ENCODE measurements at regions not wholly inside any gene's neighbourhood (a gene's known extent, or its start where the extent isn't known, plus 50 kb on each side); places are given as distances from the start of the nearest gene placed in this dataset.
A peak's percentile ranks its signal among the peaks of the same experiment; 100 is the strongest.

DNA sequence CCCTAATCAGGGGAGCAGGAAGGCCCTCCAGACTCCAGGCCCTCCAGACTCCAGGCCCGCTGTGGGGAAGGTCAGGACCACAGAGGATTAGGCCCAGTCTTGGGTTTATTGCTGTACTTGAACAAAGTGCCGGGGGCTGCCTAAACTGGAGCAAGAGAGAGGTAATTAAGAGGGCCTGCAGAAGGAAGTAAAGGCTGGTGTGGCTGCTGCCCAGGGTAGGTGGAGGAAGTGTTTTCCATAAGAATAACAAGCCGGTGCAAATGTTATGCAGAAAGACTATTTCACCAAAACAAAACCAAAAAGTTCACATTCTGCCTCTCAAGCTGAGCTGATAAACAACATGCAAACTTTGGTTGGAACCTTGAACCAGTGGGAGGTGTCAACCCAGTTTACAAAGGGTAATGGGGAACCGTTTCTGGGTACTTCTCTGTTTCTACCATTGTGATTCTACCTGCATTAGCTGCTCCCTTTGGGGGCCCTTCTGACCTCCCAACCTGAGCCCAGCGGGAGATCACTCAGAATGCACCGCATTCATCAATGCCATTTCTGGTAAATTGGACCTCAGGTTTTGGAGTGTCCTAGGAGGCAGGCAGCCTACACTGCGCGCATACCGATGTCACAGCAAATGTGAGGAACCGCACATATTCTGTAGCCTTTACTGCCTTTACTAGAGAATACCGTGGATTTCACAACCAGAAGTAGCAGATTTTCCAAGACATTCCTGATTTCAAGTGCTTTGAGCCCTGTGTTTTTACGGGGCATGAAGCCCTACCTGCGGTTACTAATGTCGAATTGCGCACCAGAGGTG, 59.7 kb upstream of the BCOR start:
- Histone ChIP-seq H3K4me3 (peak overlapping the region; percentile 51 to 60 (median 56)), H3K9me3 (no peaks in the 10 kb centered on the region), H3K27me3 (peaks cover 0 to 6% (median 0%) of the 10 kb centered on the region in 3 donors), H3K27ac (peak overlapping the region; percentile 68 to 77 (median 77)), H3K4me1 (peaks cover 4 to 12% of the 10 kb centered on the region in 2 donors), H3K36me3 (no peaks in the 10 kb centered on the region)
- no peak for DNase-seq
- intact Hi-C loops (cut with DNase I; ENCODE audit: low total_unique reads): loop anchor here (5.0 kb wide), 2 partner anchors 250 to 425 kb away; no protein-coding TSS in a partner anchor
- TF ChIP-seq POLR2A (IDR thresholded peaks at IDR 0.05) (no peak), CTCF (IDR thresholded peaks at IDR 0.05 in 4 of 5, conservative IDR thresholded peaks at IDR 0.05 in 1 of 5) (no peak)
- no peak for ATAC-seq
- in situ Hi-C loops (cut with MboI; ENCODE audit: low sequenced_read_pairs in 4 of 4): loop anchor here in 2 of 4 donors (25.0 kb wide), 2 partner anchors 145 to 420 kb away; no protein-coding TSS in a partner anchor

GRCh38 chrX:40156470-40157227, 58.9 kb upstream of the BCOR start:
- no peaks in the 10 kb centered on the region for H3K36me3 ChIP-seq
- in situ Hi-C loops (cut with MboI; ENCODE audit: low sequenced_read_pairs in 4 of 4) (loop anchor here in 2 of 4 donors (25.0 kb wide), 2 partner anchors 144 to 419 kb away; no protein-coding TSS in a partner anchor), intact Hi-C loops (cut with DNase I; ENCODE audit: low total_unique reads) (loop anchor here (1.0 to 5.0 kb wide), 3 partner anchors 249 to 424 kb away; no protein-coding TSS in a partner anchor)
- H3K4me1 ChIP-seq: peaks cover 4 to 18% of the 10 kb centered on the region in 2 donors
- no peak for TF ChIP-seq POLR2A (IDR thresholded peaks at IDR 0.05)
- no peak for TF ChIP-seq CTCF (IDR thresholded peaks at IDR 0.05 in 4 of 5, conservative IDR thresholded peaks at IDR 0.05 in 1 of 5)
- H3K9me3 ChIP-seq: no peaks in the 10 kb centered on the region
- no peak overlapping the region for H3K4me3 ChIP-seq
- DNase-seq (no peak), ATAC-seq (no peak)
- no peak overlapping the region for H3K27ac ChIP-seq
- H3K27me3 ChIP-seq: peaks cover 0 to 11% (median 0%) of the 10 kb centered on the region in 3 donors

DNA sequence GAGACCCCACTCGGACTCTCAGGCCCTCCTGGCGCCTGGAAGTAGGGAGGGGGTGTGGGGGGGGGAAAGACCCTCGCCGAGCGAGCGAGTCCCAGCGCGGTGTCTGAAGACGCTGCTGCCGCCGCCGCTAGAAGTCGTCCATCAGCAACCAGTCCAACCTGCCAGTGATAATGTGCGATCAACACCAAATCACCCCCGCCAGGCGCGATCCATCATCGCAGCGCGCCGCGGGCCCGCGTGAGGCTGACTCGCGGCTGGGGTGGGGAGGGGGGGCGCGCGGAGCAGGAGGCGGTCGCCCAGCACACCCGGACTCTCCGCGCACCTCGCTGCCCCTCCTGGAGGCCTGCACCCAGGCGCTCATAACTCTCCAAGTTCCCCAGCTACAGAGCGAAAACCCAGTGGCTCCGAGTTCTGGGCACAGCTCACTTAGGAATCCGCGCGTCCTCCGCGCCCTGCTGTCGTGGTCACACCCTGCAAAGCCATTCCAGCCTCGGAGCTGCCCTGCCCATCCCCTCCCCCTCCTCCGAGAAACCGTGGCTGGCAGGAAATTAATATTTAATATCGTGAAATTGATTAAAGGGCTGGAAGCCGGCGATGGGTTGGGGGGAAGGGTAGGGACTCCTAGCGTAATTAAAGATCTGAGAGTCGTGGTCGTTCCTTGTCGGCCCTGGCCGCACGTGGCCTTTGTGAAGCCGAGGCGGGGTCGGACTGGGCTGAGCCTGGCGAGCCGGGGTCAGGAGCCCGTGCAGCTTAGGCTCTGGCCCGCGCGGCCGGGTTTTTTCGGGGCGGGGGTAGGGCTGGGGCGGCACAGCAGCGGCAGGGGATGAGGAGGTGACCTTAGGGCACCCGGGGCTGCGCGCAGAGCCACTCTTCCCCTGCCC, 58.1 kb upstream of the BCOR start:
- TF ChIP-seq POLR2A (IDR thresholded peaks at IDR 0.05) (no peak), CTCF (IDR thresholded peaks at IDR 0.05 in 4 of 5, conservative IDR thresholded peaks at IDR 0.05 in 1 of 5) (no peak)
- in situ Hi-C loops (cut with MboI; ENCODE audit: low sequenced_read_pairs in 4 of 4): loop anchor here in 2 of 4 donors (25.0 kb wide), 2 partner anchors 144 to 419 kb away; no protein-coding TSS in a partner anchor
- Histone ChIP-seq H3K4me1 (peaks cover 4 to 18% of the 10 kb centered on the region in 2 donors), H3K9me3 (no peaks in the 10 kb centered on the region), H3K27ac (peak overlapping the region; percentile 77 to 86 (median 82)), H3K27me3 (peaks cover 0 to 18% (median 2%) of the 10 kb centered on the region in 3 donors), H3K4me3 (peak overlapping the region in 3 of 4 donors; percentile 50 to 63 (median 60)), H3K36me3 (no peaks in the 10 kb centered on the region)
- ATAC-seq (no peak), DNase-seq (no peak)
- intact Hi-C loops (cut with DNase I; ENCODE audit: low total_unique reads): loop anchor here (1.0 to 5.0 kb wide), 3 partner anchors 249 to 424 kb away; no protein-coding TSS in a partner anchor
